ENCODE measurements at regions not wholly inside any gene's neighbourhood (a gene's known extent, or its start where the extent isn't known, plus 50 kb on each side); places are given as distances from the start of the nearest gene placed in this dataset.

DNA sequence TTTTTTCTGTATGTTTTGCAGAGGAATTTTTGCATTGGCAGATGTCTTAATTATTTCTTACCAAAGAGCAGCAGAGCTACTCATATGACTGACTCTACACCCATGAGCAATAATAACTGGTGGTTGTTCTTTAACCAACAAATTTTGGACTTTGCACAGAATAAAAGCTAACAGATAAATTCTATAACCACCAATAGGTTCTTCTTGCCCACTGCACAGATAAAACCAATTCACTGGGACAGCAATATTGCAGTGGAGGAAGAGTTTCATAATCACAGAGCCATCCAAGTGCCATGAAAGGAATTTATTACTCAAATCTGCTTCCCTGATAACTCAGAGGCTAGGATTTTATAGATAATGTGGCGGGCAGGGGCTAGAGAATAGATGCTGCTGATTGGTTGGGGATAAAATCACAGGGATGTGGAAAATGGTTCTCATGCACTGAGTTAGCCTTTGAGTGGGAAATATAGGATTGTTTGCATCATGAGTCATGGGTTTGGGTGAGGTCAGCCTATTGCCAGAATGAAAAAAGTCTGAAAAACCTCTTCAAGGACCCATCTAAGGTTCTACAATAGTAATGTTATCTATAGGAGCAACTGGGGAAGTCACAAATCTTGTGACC lies 104.3 kb upstream of the PCDH17 start (continued):
- TF ChIP-seq EZH2phosphoT487 (IDR thresholded peaks at IDR 0.05; ENCODE audit: unreplicated experiment) = no peak

DNA sequence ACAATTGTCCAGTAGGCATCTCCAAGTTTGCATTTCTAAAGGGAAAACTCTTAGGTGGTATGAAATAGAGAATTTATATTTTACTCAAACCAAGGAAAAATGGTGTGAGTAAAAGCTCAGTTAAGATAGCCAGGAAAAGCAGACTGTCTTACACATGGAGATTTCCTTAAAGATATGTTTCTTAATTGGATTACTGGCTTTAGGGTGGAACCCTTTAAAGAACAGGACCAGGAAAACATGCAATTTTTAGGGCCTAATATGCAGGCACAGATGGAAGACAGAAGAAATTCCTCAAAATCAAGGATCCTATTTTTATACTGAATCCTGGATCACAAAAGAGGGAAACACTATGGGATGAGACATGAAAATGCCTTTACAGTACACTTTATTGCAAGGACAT lies 100.3 kb upstream of the PCDH17 start:
- no peaks in the 10 kb centered on the region for H3K4me1 Mint-ChIP-seq

More for the DNA sequence above, 100.3 kb upstream of the PCDH17 start:
- Histone ChIP-seq H3K9me2 (ENCODE audit: insufficient read depth) (no peaks in the 10 kb centered on the region; the same call in none of the 2 replicates), H3K36me3 (ENCODE audit: insufficient read depth) (no peaks in the 10 kb centered on the region), H3K4me2 (no peak overlapping the region), H4K20me1 (replicated peaks; ENCODE audit: insufficient read depth) (no peaks in the 10 kb centered on the region), H3K27ac (ENCODE audit: low read depth) (no peak overlapping the region), H2AFZ (peak overlapping the region; percentile 20; the same call in 1 of the 2 replicates), H3K4me1 (ENCODE audit: insufficient read depth) (no peaks in the 10 kb centered on the region), H3K79me2 (replicated peaks; ENCODE audit: insufficient read depth) (no peaks in the 10 kb centered on the region), H3K4me3 (no peak overlapping the region), H3K27me3 (ENCODE audit: insufficient read depth) (no peaks in the 10 kb centered on the region), H3F3A (replicated peaks; ENCODE audit: low read depth) (no peaks in the 10 kb centered on the region)
- ATAC-seq = no peak
- Mint-ChIP-seq H3K36me3 (ENCODE audit: low read depth) (peaks cover 3% of the 10 kb centered on the region; the same call in 1 of the 3 replicates), H3K27me3 (ENCODE audit: insufficient read depth, low read depth, poor library complexity) (no peaks in the 10 kb centered on the region), H3K27ac (no peak overlapping the region), H3K4me3 (no peak overlapping the region), H3K9me3 (peaks cover 9% of the 10 kb centered on the region)
- TF ChIP-seq, protein P1, sequence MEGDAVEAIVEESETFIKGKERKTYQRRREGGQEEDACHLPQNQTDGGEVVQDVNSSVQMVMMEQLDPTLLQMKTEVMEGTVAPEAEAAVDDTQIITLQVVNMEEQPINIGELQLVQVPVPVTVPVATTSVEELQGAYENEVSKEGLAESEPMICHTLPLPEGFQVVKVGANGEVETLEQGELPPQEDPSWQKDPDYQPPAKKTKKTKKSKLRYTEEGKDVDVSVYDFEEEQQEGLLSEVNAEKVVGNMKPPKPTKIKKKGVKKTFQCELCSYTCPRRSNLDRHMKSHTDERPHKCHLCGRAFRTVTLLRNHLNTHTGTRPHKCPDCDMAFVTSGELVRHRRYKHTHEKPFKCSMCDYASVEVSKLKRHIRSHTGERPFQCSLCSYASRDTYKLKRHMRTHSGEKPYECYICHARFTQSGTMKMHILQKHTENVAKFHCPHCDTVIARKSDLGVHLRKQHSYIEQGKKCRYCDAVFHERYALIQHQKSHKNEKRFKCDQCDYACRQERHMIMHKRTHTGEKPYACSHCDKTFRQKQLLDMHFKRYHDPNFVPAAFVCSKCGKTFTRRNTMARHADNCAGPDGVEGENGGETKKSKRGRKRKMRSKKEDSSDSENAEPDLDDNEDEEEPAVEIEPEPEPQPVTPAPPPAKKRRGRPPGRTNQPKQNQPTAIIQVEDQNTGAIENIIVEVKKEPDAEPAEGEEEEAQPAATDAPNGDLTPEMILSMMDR (conservative IDR thresholded peaks at IDR 0.05; ENCODE audit: low read depth in 2 of 2) = no peak
- no peak for TF ChIP-seq CREB1 (CRISPR knock-in tag; IDR thresholded peaks at IDR 0.05; ENCODE audit: low read depth)
- TF ChIP-seq ZNF114 (CRISPR knock-in tag; IDR thresholded peaks at IDR 0.05) = no peak
- TF ChIP-seq POLR2AphosphoS5 (IDR thresholded peaks at IDR 0.05; ENCODE audit: low read depth) = no peak
- TF ChIP-seq, protein P2, sequence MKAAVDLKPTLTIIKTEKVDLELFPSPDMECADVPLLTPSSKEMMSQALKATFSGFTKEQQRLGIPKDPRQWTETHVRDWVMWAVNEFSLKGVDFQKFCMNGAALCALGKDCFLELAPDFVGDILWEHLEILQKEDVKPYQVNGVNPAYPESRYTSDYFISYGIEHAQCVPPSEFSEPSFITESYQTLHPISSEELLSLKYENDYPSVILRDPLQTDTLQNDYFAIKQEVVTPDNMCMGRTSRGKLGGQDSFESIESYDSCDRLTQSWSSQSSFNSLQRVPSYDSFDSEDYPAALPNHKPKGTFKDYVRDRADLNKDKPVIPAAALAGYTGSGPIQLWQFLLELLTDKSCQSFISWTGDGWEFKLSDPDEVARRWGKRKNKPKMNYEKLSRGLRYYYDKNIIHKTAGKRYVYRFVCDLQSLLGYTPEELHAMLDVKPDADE (IDR thresholded peaks at IDR 0.05) = no peak
- no peak for TF ChIP-seq EZH2phosphoT487 (IDR thresholded peaks at IDR 0.05; ENCODE audit: unreplicated experiment)
- no peak for TF ChIP-seq EZH2 (IDR thresholded peaks at IDR 0.05; ENCODE audit: low read depth, unreplicated experiment)
- TF ChIP-seq, protein P3, sequence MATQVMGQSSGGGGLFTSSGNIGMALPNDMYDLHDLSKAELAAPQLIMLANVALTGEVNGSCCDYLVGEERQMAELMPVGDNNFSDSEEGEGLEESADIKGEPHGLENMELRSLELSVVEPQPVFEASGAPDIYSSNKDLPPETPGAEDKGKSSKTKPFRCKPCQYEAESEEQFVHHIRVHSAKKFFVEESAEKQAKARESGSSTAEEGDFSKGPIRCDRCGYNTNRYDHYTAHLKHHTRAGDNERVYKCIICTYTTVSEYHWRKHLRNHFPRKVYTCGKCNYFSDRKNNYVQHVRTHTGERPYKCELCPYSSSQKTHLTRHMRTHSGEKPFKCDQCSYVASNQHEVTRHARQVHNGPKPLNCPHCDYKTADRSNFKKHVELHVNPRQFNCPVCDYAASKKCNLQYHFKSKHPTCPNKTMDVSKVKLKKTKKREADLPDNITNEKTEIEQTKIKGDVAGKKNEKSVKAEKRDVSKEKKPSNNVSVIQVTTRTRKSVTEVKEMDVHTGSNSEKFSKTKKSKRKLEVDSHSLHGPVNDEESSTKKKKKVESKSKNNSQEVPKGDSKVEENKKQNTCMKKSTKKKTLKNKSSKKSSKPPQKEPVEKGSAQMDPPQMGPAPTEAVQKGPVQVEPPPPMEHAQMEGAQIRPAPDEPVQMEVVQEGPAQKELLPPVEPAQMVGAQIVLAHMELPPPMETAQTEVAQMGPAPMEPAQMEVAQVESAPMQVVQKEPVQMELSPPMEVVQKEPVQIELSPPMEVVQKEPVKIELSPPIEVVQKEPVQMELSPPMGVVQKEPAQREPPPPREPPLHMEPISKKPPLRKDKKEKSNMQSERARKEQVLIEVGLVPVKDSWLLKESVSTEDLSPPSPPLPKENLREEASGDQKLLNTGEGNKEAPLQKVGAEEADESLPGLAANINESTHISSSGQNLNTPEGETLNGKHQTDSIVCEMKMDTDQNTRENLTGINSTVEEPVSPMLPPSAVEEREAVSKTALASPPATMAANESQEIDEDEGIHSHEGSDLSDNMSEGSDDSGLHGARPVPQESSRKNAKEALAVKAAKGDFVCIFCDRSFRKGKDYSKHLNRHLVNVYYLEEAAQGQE (IDR thresholded peaks at IDR 0.05; ENCODE audit: unreplicated experiment) = no peak
- TF ChIP-seq JUNB (IDR thresholded peaks at IDR 0.05; ENCODE audit: unreplicated experiment) = no peak
- DNase-seq (ENCODE audit: low spot score) = no peak

All from GM23338 (cell line).